B cell (primary cell): ENCODE measurements at regions not wholly inside any gene's neighbourhood (a gene's known extent, or its start where the extent isn't known, plus 50 kb on each side); places are given as distances from the start of the nearest gene placed in this dataset.

ENCODE experiments used
- ATAC-seq: fragments of 200-7000 bp; cut with Tn5 transposase; one replicate; pipeline ENCODE4 v1.10.0; 2021; ENCODE audit warnings: low read depth, mild to moderate bottlenecking, moderate number of reproducible peaks, moderate library complexity
- CTCF ChIA-PET: fragments of 350-600 bp; sonication (Branson Sonifier 250); formaldehyde crosslinking; loops from one replicate; lab custom pipeline; 2021; ENCODE audit warnings: antibody characterized with exemption, inconsistent platforms; lab: Charles Lee
- POLR2A ChIA-PET: fragments of 350-600 bp; sonication (Branson Sonifier 250); formaldehyde crosslinking; loops from one replicate; lab custom pipeline; 2021; ENCODE audit warnings: antibody characterized with exemption; lab: Charles Lee
- DNase-seq: peaks from one replicate; pipeline ENCODE4 v3.0.0; 2013
- H2AFZ ChIP-seq: 2 replicates; pipeline ENCODE4 v1.6.1; 2012; ENCODE audit warnings: mild to moderate bottlenecking, low read depth, low read length; ENCODE audit not compliant: insufficient read depth, poor library complexity, severe bottlenecking
- H3K27ac ChIP-seq, 2 donors: 1 replicate in 1 of 2; 2 replicates in 1 of 2; pipeline ENCODE4 v1.5.1; 2012 to 2013; ENCODE audit warnings: low read length in 2 of 2, mild to moderate bottlenecking in 2 of 2, moderate library complexity in 1 of 2
- H3K27me3 ChIP-seq, 4 experiments: fragments of 200-600 bp in 1 of 4; sonication (generic) in 1 of 4; replicated peaks in 1 of 4; 1 replicate in 2 of 4; 2 replicates in 2 of 4; pipeline versions ENCODE4 v1.6.1 to v1.7.0; 2013 to 2016; ENCODE audit warnings: low read length in 3 of 4, mild to moderate bottlenecking in 2 of 4, mixed read lengths in 1 of 4, moderate library complexity in 1 of 4; ENCODE audit not compliant: insufficient read depth in 4 of 4, control insufficient read depth in 3 of 4; ENCODE audit errors: control extremely low read depth in 1 of 4
- H3K36me3 ChIP-seq, 2 experiments: replicated peaks in 1 of 2; 1 replicate in 1 of 2; 2 replicates in 1 of 2; pipeline versions ENCODE4 v1.6.1 to v1.7.1; 2013; ENCODE audit warnings: low read length in 1 of 2; ENCODE audit not compliant: insufficient read depth in 2 of 2, control insufficient read depth in 1 of 2; ENCODE audit errors: control extremely low read depth in 1 of 2, extremely low read depth in 1 of 2
- H3K4me1 ChIP-seq, 2 donors: fragments of 200-600 bp in 1 of 2; sonication (generic) in 1 of 2; 1 replicate in 1 of 2; 2 replicates in 1 of 2; pipeline versions ENCODE4 v1.5.1 to v1.6.1; 2013 to 2017; ENCODE audit warnings: low read length in 2 of 2; ENCODE audit not compliant: control insufficient read depth in 2 of 2, insufficient read depth in 2 of 2
- H3K4me2 ChIP-seq: replicated peaks from 2 replicates; pipeline ENCODE3; 2012; ENCODE audit warnings: mild to moderate bottlenecking, low read depth, low read length; ENCODE audit not compliant: poor library complexity, severe bottlenecking
- H3K4me3 ChIP-seq, 5 experiments: fragments of 200-600 bp in 1 of 5; sonication (generic) in 1 of 5; 1 replicate in 3 of 5; 2 replicates in 2 of 5; pipeline versions ENCODE4 v1.5.1 to v1.7.0; 2011 to 2016; ENCODE audit warnings: low read length in 4 of 5, mild to moderate bottlenecking in 4 of 5, low read depth in 2 of 5, control low read depth in 1 of 5, moderate library complexity in 1 of 5; ENCODE audit not compliant: insufficient read depth in 1 of 5; ENCODE audit errors: control extremely low read depth in 1 of 5, extremely low read depth in 1 of 5
- H3K79me2 ChIP-seq: fragments of 200-600 bp; sonication (generic); one replicate; pipeline ENCODE4 v1.6.0; 2016; ENCODE audit warnings: low read length; ENCODE audit not compliant: control insufficient read depth, insufficient read depth
- H3K9ac ChIP-seq: fragments of 200-600 bp; sonication (generic); 2 replicates; pipeline ENCODE4 v1.6.1; 2017; ENCODE audit warnings: mild to moderate bottlenecking, low read length, moderate library complexity
- H3K9me3 ChIP-seq, 3 donors: one replicate each; pipeline versions ENCODE4 v1.6.1 to v1.7.1; 2013; ENCODE audit warnings: low read length in 2 of 3; ENCODE audit not compliant: control insufficient read depth in 2 of 3, insufficient read depth in 1 of 3; ENCODE audit errors: control extremely low read depth in 1 of 3
- H4K20me1 ChIP-seq: 2 replicates; pipeline ENCODE4 v1.6.0; 2012; ENCODE audit warnings: mild to moderate bottlenecking, low read length; ENCODE audit not compliant: insufficient read depth, control insufficient read depth, poor library complexity, severe bottlenecking
- H3K27ac Mint-ChIP-seq: one replicate; pipeline ENCODE4 v1.8.0; 2021; ENCODE audit warnings: mixed read lengths
- H3K27me3 Mint-ChIP-seq: one replicate; pipeline ENCODE4 v1.8.0; 2021; ENCODE audit warnings: mixed read lengths
- H3K4me1 Mint-ChIP-seq: one replicate; pipeline ENCODE4 v1.8.0; 2021; ENCODE audit warnings: mixed read lengths
- H3K4me3 Mint-ChIP-seq: one replicate; pipeline ENCODE4 v1.8.0; 2021; ENCODE audit warnings: mixed read lengths
- H3K9me3 Mint-ChIP-seq: one replicate; pipeline ENCODE4 v1.8.0; 2022; ENCODE audit warnings: mixed read lengths; ENCODE audit not compliant: insufficient read depth
- CTCF ChIP-seq: fragments of 200-600 bp; IDR thresholded peaks from one replicate; pipeline ENCODE4 v1.8.0; 2022; ENCODE audit warnings: antibody characterized with exemption, mild to moderate bottlenecking
- EZH2 ChIP-seq: IDR thresholded peaks from 2 replicates; pipeline ENCODE4 v1.6.1; 2012; ENCODE audit warnings: borderline replicate concordance, low read depth, mild to moderate bottlenecking, moderate library complexity, low read length; ENCODE audit not compliant: insufficient read depth, poor library complexity, severe bottlenecking
- WGBS: methylation state at CpG from one replicate; pipeline ENCODE4 v1.1.5; 2013; ENCODE audit warnings: missing lambda C conversion rate; ENCODE audit not compliant: insufficient coverage; 5-methylcytosine and 5-hydroxymethylcytosine counted together
- intact Hi-C: fragments of 100-400 bp; cut with micrococcal nuclease; formaldehyde crosslinking; loops from one replicate; pipeline ENCODE4 v1.10.0; 2022

- no peak overlapping the region for H3K27ac ChIP-seq
- no peak for TF ChIP-seq CTCF
- no peak for TF ChIP-seq EZH2
- ChIA-PET POLR2A (no interaction called here), CTCF (no interaction called here)
- Mint-ChIP-seq H3K4me3 (no peak overlapping the region), H3K27me3 (no peaks in the 10 kb centered on the region), H3K27ac (no peak overlapping the region), H3K4me1 (no peaks in the 10 kb centered on the region), H3K9me3 (no peaks in the 10 kb centered on the region)
- H3K9ac ChIP-seq = no peak overlapping the region
- H3K4me1 ChIP-seq = no peaks in the 10 kb centered on the region
- H3K9me3 ChIP-seq = no peaks in the 10 kb centered on the region
- no CpG with 5 or more reads among the region's 1 CpG for WGBS
- H3K27me3 ChIP-seq = no peaks in the 10 kb centered on the region
- no peak overlapping the region for H3K4me2 ChIP-seq
- H3K4me3 ChIP-seq = no peak overlapping the region
- H2AFZ ChIP-seq = no peak overlapping the region
- no peaks in the 10 kb centered on the region for H3K79me2 ChIP-seq
- intact Hi-C loops = no loop called here
- no peak for DNase-seq
- no peaks in the 10 kb centered on the region for H4K20me1 ChIP-seq
- ATAC-seq = no peak
- H3K36me3 ChIP-seq = no peaks in the 10 kb centered on the region
These were observed 297.4 kb upstream of the LUZP2 start for GRCh38 chr11:24199461-24199860.

GRCh38 chr11:24206030-24206429 is 290.8 kb upstream of the LUZP2 start:
- no peaks in the 10 kb centered on the region for H3K27me3 ChIP-seq
- no peaks in the 10 kb centered on the region for H3K36me3 ChIP-seq
- Mint-ChIP-seq H3K9me3 (peaks cover 2% of the 10 kb centered on the region), H3K4me1 (no peaks in the 10 kb centered on the region), H3K27ac (no peak overlapping the region), H3K4me3 (no peak overlapping the region), H3K27me3 (no peaks in the 10 kb centered on the region)
- no peak overlapping the region for H2AFZ ChIP-seq
- no peaks in the 10 kb centered on the region for H3K9me3 ChIP-seq
- no peaks in the 10 kb centered on the region for H3K79me2 ChIP-seq
- ChIA-PET POLR2A (no interaction called here), CTCF (no interaction called here)
- ATAC-seq (no peak), DNase-seq (no peak)
- TF ChIP-seq EZH2 = no peak
- TF ChIP-seq CTCF = no peak
- H3K9ac ChIP-seq = no peak overlapping the region
- H3K4me2 ChIP-seq = no peak overlapping the region
- intact Hi-C loops = no loop called here
- no peak overlapping the region for H3K4me3 ChIP-seq
- no peaks in the 10 kb centered on the region for H3K4me1 ChIP-seq
- whole genome bisulfite sequencing = no CpG with 5 or more reads among the region's 2 CpGs
- no peaks in the 10 kb centered on the region for H4K20me1 ChIP-seq
- no peak overlapping the region for H3K27ac ChIP-seq
